ENCODE measurements at regions not wholly inside any gene's neighbourhood (a gene's known extent, or its start where the extent isn't known, plus 50 kb on each side); places are given as distances from the start of the nearest gene placed in this dataset.

DNA sequence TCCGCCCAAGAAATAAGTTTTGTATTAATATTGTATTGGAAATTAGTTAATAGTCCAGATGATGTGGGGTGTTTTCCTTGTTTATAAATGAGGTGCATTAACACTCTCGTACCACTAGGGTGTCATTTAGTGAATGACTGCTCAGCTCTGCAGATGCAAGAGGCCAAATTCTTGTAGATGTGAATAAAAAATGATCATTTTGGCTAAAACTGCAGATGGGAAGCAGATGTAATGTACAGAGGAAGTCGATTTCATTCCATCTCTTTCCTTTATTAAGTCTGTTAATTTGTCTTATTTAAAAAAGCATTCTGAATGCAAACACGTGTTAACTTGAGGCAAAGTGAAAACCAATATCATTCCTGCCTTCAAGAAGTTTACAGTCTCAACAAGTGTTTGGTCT is 108.1 kb downstream of the DHX15 start:
- in situ Hi-C loops (cut with MboI; ENCODE audit: low sequenced_read_pairs, unreplicated experiment), result loop anchor here (25.0 kb wide), 2 partner anchors 511 to 661 kb away; no protein-coding TSS in a partner anchor
- TF ChIP-seq, protein P1, sequence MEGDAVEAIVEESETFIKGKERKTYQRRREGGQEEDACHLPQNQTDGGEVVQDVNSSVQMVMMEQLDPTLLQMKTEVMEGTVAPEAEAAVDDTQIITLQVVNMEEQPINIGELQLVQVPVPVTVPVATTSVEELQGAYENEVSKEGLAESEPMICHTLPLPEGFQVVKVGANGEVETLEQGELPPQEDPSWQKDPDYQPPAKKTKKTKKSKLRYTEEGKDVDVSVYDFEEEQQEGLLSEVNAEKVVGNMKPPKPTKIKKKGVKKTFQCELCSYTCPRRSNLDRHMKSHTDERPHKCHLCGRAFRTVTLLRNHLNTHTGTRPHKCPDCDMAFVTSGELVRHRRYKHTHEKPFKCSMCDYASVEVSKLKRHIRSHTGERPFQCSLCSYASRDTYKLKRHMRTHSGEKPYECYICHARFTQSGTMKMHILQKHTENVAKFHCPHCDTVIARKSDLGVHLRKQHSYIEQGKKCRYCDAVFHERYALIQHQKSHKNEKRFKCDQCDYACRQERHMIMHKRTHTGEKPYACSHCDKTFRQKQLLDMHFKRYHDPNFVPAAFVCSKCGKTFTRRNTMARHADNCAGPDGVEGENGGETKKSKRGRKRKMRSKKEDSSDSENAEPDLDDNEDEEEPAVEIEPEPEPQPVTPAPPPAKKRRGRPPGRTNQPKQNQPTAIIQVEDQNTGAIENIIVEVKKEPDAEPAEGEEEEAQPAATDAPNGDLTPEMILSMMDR (IDR thresholded peaks at IDR 0.05; ENCODE audit: borderline replicate concordance, control extremely low read depth, extremely low read depth, insufficient read depth, missing control alignments), result no peak
- peak; percentile 55 for DNase-seq (ENCODE audit: low spot score)

DNA sequence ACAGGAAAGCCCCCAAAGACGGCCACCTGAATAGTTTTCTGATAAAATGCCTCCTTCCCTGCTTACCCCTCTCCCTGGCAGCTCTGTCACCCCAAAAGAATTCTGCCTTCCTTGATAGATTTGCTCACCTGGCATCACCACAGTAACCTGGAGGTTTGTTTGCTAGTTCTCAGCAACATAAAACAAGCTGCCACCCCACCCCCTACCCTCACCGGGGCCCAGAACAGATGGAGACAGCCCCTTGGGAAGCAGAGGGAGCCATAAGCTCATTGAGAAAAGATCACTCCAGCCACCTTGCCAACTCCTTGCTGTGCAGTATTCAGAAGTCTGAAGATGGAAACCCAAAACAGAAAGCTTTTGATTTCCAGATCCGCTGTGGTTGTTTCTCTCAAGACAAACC is 108.6 kb downstream of the DHX15 start:
- in situ Hi-C loops (cut with MboI; ENCODE audit: low sequenced_read_pairs, unreplicated experiment), result loop anchor here (25.0 kb wide), 2 partner anchors 512 to 662 kb away; no protein-coding TSS in a partner anchor
- TF ChIP-seq, protein P1 (IDR thresholded peaks at IDR 0.05; ENCODE audit: borderline replicate concordance, control extremely low read depth, extremely low read depth, insufficient read depth, missing control alignments), result no peak

DNA sequence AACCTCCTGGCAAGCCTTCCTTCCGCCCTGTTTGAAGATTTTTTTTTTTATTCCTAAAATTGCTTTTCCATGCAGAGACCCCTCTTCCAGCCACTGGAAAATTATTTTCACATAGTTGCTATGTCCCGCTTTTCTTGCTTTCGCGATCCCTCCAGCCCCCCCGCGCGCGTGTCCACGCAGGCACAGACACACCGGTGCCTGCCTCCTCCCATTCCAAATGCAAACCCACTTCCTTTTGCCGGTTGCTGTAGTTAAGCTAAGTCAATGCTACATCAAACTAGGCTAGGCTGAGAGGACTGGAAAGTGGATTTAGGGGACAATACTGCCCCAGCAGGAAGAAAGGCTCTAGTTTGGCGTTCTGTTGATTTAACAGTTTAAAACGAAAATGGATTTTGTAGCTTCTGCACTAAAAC is 111.0 kb downstream of the DHX15 start:
- TF ChIP-seq, protein P1 (IDR thresholded peaks at IDR 0.05; ENCODE audit: borderline replicate concordance, control extremely low read depth, extremely low read depth, insufficient read depth, missing control alignments), result no peak
- DNase-seq (ENCODE audit: low spot score), result no peak
- in situ Hi-C loops (cut with MboI; ENCODE audit: low sequenced_read_pairs, unreplicated experiment), result no loop called here

More for the DNA sequence above, 108.6 kb downstream of the DHX15 start:
- no peak for DNase-seq (ENCODE audit: low spot score)

DNA sequence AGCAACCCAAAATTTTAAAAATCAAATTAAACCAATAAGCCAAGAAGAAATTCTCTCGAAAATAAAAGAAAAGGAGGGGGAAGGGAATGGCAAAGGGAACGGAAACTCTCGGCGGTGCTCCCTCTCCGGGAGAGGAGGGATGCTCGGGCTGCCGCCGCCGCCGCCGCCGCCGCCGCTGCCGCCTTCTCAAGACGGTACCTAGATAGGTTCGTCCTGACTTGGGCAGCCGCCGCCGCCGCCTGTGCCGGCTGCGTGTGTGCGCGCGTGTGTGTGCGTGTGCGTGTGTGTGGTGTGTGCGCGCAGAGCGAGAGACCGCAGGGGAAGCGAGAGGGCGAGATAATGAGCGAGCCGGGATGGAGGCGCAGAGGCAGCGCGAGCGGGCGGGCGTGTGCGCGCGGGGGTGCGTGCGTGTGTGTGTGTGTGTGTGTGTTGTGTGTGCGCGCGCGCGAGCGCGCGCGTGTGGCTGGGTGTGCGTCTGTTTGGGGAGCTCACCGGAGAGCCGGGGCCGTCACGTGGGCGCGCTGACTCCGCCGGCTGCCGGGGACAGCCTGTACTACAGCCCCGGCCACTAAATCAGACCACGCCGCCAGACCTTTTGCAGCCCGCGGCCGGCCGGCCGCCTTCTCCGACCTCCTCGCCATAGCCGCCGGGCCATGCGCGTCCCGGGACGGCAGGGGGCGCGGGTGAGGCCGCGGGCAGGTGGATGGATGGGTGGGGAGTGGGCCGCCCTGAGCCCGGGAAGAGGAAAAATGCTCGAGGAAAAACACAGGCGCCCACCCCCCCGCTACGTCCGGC is 111.6 kb downstream of the DHX15 start:
- TF ChIP-seq, protein P1 (IDR thresholded peaks at IDR 0.05; ENCODE audit: borderline replicate concordance, control extremely low read depth, extremely low read depth, insufficient read depth, missing control alignments), result peak; percentile 77
- DNase-seq (ENCODE audit: low spot score), result peak; percentile 87
- in situ Hi-C loops (cut with MboI; ENCODE audit: low sequenced_read_pairs, unreplicated experiment), result no loop called here

DNA sequence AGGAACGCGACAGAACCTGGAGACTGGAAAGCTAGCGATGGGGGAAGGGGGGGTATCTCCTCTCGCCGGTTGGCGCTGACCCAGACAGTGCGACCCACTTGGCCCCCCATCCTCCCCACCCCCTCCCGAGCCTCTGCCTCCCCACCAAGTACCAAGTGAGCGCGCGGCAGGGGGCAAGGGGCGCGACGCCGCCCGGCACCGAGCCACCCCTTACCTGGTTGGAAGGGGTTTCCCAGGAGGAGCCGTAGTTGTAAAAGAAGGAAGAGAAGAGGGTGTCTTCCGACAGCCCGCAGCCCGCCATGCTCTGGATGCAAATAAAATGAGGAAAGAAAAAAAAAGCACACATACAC is 112.2 kb downstream of the DHX15 start:
- TF ChIP-seq, protein P1 (IDR thresholded peaks at IDR 0.05; ENCODE audit: borderline replicate concordance, control extremely low read depth, extremely low read depth, insufficient read depth, missing control alignments), result no peak
- DNase-seq (ENCODE audit: low spot score), result no peak
- in situ Hi-C loops (cut with MboI; ENCODE audit: low sequenced_read_pairs, unreplicated experiment), result no loop called here

DNA sequence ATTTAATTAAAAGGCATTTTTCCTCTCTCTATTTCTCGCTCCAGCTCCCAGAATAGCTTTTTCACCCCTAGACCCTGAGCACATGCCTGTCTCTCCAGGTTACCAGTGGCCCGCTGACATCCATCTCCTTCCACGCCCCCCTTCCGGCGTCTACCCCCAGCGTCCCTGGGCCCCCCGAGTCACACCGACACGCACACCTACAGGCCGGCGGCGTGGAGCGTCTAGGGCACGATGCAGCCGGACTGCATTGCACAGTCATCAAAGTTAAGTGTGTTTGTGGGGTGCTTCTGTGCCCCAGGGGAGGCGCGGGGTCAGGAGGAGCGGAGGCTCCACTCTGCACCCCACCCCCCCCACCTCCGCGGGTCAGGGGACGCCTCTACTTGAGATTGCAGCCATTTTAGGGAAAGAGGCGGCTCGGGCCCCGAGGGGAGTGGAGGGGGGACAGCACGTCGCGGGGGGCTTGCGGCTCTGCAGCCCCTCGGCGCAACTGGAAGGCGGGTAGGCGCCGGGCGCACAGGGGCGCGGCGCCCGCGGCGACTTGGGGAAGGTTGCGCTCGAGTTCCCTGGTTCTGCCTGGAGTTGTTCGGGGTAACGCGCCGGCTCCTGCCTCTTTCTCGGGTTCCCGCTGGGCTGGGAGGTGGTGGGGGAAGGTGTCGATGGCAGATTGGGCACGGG is 112.7 kb downstream of the DHX15 start:
- DNase-seq (ENCODE audit: low spot score), result peak; percentile 47
- TF ChIP-seq, protein P1 (IDR thresholded peaks at IDR 0.05; ENCODE audit: borderline replicate concordance, control extremely low read depth, extremely low read depth, insufficient read depth, missing control alignments), result no peak
- in situ Hi-C loops (cut with MboI; ENCODE audit: low sequenced_read_pairs, unreplicated experiment), result no loop called here
